ENCODE measurements at regions not wholly inside any gene's neighbourhood (a gene's known extent, or its start where the extent isn't known, plus 50 kb on each side); places are given as distances from the start of the nearest gene placed in this dataset.

DNA sequence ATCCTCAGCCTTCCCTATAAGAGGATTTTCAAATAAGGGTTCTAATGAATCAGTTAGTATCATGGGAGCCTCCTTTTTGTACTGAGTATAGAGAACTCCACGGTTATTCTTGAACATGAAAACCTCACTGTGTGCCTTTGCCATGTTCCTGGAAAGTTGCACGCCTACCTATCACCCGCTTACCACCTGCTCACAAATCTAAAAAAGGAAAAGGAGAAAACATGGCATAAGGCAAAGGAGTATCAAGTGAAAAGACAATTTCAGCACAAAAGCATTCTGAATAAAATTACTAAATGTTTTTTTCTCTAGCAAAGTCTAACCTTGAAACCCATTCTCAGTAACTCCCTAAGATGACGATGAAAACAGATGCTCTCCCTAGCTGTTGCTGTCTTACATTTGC, 511.8 kb upstream of the API5 start:
- TF ChIP-seq, protein P1, sequence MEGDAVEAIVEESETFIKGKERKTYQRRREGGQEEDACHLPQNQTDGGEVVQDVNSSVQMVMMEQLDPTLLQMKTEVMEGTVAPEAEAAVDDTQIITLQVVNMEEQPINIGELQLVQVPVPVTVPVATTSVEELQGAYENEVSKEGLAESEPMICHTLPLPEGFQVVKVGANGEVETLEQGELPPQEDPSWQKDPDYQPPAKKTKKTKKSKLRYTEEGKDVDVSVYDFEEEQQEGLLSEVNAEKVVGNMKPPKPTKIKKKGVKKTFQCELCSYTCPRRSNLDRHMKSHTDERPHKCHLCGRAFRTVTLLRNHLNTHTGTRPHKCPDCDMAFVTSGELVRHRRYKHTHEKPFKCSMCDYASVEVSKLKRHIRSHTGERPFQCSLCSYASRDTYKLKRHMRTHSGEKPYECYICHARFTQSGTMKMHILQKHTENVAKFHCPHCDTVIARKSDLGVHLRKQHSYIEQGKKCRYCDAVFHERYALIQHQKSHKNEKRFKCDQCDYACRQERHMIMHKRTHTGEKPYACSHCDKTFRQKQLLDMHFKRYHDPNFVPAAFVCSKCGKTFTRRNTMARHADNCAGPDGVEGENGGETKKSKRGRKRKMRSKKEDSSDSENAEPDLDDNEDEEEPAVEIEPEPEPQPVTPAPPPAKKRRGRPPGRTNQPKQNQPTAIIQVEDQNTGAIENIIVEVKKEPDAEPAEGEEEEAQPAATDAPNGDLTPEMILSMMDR (IDR thresholded peaks at IDR 0.05): no peak
- TF ChIP-seq POLR2A (IDR thresholded peaks at IDR 0.05): no peak
